ENCODE measurements at regions not wholly inside any gene's neighbourhood (a gene's known extent, or its start where the extent isn't known, plus 50 kb on each side); places are given as distances from the start of the nearest gene placed in this dataset.

DNA sequence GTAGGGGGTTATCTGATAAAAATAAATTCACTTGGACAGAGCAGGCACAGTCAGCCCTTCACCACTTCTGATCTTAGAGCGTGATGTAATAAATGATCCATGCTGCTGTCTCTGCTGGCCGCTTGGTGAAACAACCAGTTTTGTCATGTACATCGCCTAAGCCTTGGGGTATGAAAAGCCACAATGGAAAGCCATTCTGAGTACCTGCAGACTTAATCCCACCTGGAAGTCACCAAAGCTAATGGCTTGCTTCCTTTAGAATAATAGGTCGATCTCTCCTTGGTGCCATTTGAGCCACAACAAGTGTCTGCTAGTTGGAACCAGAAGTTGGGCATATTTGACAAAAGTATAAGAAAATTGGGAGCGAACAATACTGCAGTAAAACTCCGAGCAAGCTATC, 1649.7 kb upstream of the SPRY2 start:
- TF ChIP-seq, protein P1, sequence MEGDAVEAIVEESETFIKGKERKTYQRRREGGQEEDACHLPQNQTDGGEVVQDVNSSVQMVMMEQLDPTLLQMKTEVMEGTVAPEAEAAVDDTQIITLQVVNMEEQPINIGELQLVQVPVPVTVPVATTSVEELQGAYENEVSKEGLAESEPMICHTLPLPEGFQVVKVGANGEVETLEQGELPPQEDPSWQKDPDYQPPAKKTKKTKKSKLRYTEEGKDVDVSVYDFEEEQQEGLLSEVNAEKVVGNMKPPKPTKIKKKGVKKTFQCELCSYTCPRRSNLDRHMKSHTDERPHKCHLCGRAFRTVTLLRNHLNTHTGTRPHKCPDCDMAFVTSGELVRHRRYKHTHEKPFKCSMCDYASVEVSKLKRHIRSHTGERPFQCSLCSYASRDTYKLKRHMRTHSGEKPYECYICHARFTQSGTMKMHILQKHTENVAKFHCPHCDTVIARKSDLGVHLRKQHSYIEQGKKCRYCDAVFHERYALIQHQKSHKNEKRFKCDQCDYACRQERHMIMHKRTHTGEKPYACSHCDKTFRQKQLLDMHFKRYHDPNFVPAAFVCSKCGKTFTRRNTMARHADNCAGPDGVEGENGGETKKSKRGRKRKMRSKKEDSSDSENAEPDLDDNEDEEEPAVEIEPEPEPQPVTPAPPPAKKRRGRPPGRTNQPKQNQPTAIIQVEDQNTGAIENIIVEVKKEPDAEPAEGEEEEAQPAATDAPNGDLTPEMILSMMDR (conservative IDR thresholded peaks at IDR 0.05; ENCODE audit: low read length), result no peak
- TF ChIP-seq EZH2phosphoT487 (IDR thresholded peaks at IDR 0.05; ENCODE audit: borderline replicate concordance, low read depth, low read length), result no peak
